HepG2 (cell line): ENCODE measurements at regions not wholly inside any gene's neighbourhood (a gene's known extent, or its start where the extent isn't known, plus 50 kb on each side); places are given as distances from the start of the nearest gene placed in this dataset.

Source experiments
- CSRNP1 ChIP-seq: sonication (generic); formaldehyde crosslinking; IDR thresholded peaks from 2 replicates; pipeline ENCODE4 v1.8.1; 2023; ENCODE audit warnings: mild to moderate bottlenecking, missing genetic modification reagents
- GABPA ChIP-seq, 2 experiments: IDR thresholded peaks; 2 replicates each; pipeline ENCODE4 v1.6.1; 2011 to 2016; ENCODE audit warnings: low read depth in 2 of 2, low read length in 1 of 2, missing biosample characterization in 1 of 2, missing genetic modification characterization in 1 of 2
- MLLT10 ChIP-seq: sonication (generic); formaldehyde crosslinking; IDR thresholded peaks from 2 replicates; pipeline ENCODE4 v1.4.0; 2020; ENCODE audit warnings: missing genetic modification reagents
- MXD4 ChIP-seq: IDR thresholded peaks from 2 replicates; pipeline ENCODE4 v1.6.1; 2016; ENCODE audit warnings: mild to moderate bottlenecking, missing biosample characterization, missing genetic modification reagents
- PRMT3 ChIP-seq: sonication (generic); formaldehyde crosslinking; IDR thresholded peaks from 2 replicates; pipeline ENCODE4 v1.8.1; 2022; ENCODE audit warnings: low read depth, mild to moderate bottlenecking, moderate library complexity, missing genetic modification reagents, borderline replicate concordance
- TAF15 ChIP-seq: fragments of 200-400 bp; formaldehyde crosslinking; IDR thresholded peaks from one replicate; pipeline ENCODE4 v1.6.1; 2018; ENCODE audit warnings: mild to moderate bottlenecking, low read depth, low read length; ENCODE audit not compliant: poor library complexity, severe bottlenecking
- ZBTB39 ChIP-seq: sonication (generic); formaldehyde crosslinking; IDR thresholded peaks from 2 replicates; pipeline ENCODE4 v1.5.0; 2020; ENCODE audit warnings: missing genetic modification reagents
- ZNF292 ChIP-seq: sonication (generic); formaldehyde crosslinking; IDR thresholded peaks from 2 replicates; pipeline ENCODE4 v1.8.1; 2022; ENCODE audit warnings: mild to moderate bottlenecking, low read depth, missing genetic modification reagents, borderline replicate concordance
- ZNF296 ChIP-seq: sonication (generic); formaldehyde crosslinking; conservative IDR thresholded peaks from 2 replicates; pipeline ENCODE4 v1.5.0; 2020; ENCODE audit warnings: mild to moderate bottlenecking, missing genetic modification reagents
- ZNF432 ChIP-seq: sonication (generic); formaldehyde crosslinking; IDR thresholded peaks from 2 replicates; pipeline ENCODE4 v1.5.0; 2020; ENCODE audit warnings: missing genetic modification reagents, mild to moderate bottlenecking, borderline replicate concordance
- ZNF552 ChIP-seq: sonication (generic); formaldehyde crosslinking; IDR thresholded peaks from 2 replicates; pipeline ENCODE4 v1.9.0; 2022; ENCODE audit warnings: missing genetic modification reagents, mild to moderate bottlenecking, borderline replicate concordance
- ZNF577 ChIP-seq: sonication (generic); formaldehyde crosslinking; IDR thresholded peaks from 2 replicates; pipeline ENCODE4 v1.4.0; 2020; ENCODE audit warnings: mild to moderate bottlenecking, low read depth, missing genetic modification reagents, borderline replicate concordance
- TF ChIP-seq, protein P1 (sequence below): sonication (generic); formaldehyde crosslinking; IDR thresholded peaks from 2 replicates; pipeline ENCODE4 v1.5.1; 2020; ENCODE audit warnings: missing genetic modification reagents, mild to moderate bottlenecking, borderline replicate concordance
- TF ChIP-seq, protein P2 (sequence below): sonication (generic); formaldehyde crosslinking; IDR thresholded peaks from 2 replicates; pipeline ENCODE4 v1.5.0; 2020; ENCODE audit warnings: missing genetic modification reagents
- TF ChIP-seq, protein P3 (sequence below): sonication (generic); formaldehyde crosslinking; IDR thresholded peaks from 2 replicates; pipeline ENCODE4 v1.4.0; 2020; ENCODE audit warnings: missing genetic modification reagents
- TF ChIP-seq, protein P4 (sequence below): sonication (generic); formaldehyde crosslinking; IDR thresholded peaks from 2 replicates; pipeline ENCODE4 v1.8.1; 2023; ENCODE audit warnings: mild to moderate bottlenecking, missing genetic modification reagents

- TF ChIP-seq PRMT3, result no peak
- TF ChIP-seq MXD4, result no peak
- no peak for TF ChIP-seq MLLT10
- TF ChIP-seq, protein P1, sequence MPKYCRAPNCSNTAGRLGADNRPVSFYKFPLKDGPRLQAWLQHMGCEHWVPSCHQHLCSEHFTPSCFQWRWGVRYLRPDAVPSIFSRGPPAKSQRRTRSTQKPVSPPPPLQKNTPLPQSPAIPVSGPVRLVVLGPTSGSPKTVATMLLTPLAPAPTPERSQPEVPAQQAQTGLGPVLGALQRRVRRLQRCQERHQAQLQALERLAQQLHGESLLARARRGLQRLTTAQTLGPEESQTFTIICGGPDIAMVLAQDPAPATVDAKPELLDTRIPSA (CRISPR knock-in tag), result no peak
- TF ChIP-seq GABPA (IDR thresholded peaks at IDR 0.05; ENCODE audit: low read depth, low read length), result no peak
- no peak for TF ChIP-seq GABPA (CRISPR knock-in tag; IDR thresholded peaks at IDR 0.05; ENCODE audit: low read depth)
- TF ChIP-seq ZBTB39, result no peak
- no peak for TF ChIP-seq ZNF432 (CRISPR knock-in tag)
- TF ChIP-seq TAF15, result no peak
- TF ChIP-seq, protein P2, sequence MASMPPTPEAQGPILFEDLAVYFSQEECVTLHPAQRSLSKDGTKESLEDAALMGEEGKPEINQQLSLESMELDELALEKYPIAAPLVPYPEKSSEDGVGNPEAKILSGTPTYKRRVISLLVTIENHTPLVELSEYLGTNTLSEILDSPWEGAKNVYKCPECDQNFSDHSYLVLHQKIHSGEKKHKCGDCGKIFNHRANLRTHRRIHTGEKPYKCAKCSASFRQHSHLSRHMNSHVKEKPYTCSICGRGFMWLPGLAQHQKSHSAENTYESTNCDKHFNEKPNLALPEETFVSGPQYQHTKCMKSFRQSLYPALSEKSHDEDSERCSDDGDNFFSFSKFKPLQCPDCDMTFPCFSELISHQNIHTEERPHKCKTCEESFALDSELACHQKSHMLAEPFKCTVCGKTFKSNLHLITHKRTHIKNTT (CRISPR knock-in tag), result no peak
- TF ChIP-seq, protein P3, sequence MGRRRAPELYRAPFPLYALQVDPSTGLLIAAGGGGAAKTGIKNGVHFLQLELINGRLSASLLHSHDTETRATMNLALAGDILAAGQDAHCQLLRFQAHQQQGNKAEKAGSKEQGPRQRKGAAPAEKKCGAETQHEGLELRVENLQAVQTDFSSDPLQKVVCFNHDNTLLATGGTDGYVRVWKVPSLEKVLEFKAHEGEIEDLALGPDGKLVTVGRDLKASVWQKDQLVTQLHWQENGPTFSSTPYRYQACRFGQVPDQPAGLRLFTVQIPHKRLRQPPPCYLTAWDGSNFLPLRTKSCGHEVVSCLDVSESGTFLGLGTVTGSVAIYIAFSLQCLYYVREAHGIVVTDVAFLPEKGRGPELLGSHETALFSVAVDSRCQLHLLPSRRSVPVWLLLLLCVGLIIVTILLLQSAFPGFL (CRISPR knock-in tag), result no peak
- no peak for TF ChIP-seq CSRNP1 (CRISPR knock-in tag)
- no peak for TF ChIP-seq ZNF296 (CRISPR knock-in tag)
- no peak for TF ChIP-seq ZNF577 (CRISPR knock-in tag)
- TF ChIP-seq ZNF552 (CRISPR knock-in tag), result no peak
- TF ChIP-seq, protein P4, sequence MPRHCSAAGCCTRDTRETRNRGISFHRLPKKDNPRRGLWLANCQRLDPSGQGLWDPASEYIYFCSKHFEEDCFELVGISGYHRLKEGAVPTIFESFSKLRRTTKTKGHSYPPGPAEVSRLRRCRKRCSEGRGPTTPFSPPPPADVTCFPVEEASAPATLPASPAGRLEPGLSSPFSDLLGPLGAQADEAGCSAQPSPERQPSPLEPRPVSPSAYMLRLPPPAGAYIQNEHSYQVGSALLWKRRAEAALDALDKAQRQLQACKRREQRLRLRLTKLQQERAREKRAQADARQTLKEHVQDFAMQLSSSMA (CRISPR knock-in tag), result no peak
- TF ChIP-seq ZNF292 (CRISPR knock-in tag), result peak; percentile 93
These were observed 236.3 kb upstream of the ZNF217 start (continued) for GRCh38 chr20:53829724-53830521.
